Caco-2 (cell line): ENCODE measurements at regions not wholly inside any gene's neighbourhood (a gene's known extent, or its start where the extent isn't known, plus 50 kb on each side); places are given as distances from the start of the nearest gene placed in this dataset.

ENCODE experiments used
- BruUV-seq: library from RNA; stranded (reverse); fragments of 400-500 nt; replicated peaks from 2 replicates; lab custom pipeline; 2021; lab: Mats Ljungman, UMichigan
- CTCF ChIA-PET: fragments of 300-600 bp; sonication (Branson Sonifier 250); formaldehyde crosslinking; loops from one replicate; lab custom pipeline; 2022; ENCODE audit warnings: antibody characterized with exemption; lab: Charles Lee
- POLR2A ChIA-PET: fragments of 300-600 bp; sonication (Branson Sonifier 250); formaldehyde crosslinking; loops from one replicate; lab custom pipeline; 2022; ENCODE audit warnings: antibody characterized with exemption; lab: Charles Lee
- DNase-seq, 2 experiments: peaks; one replicate each; pipeline versions ENCODE4 v3.0.0 to v3.0.0-alpha.2; 2020 to 2022
- H3K27me3 ChIP-seq: replicated peaks from 2 replicates; pipeline ENCODE4 v1.6.0; 2011; ENCODE audit warnings: low read length; ENCODE audit not compliant: control insufficient read depth, insufficient read depth
- H3K36me3 ChIP-seq: 2 replicates; pipeline ENCODE4 v1.5.1; 2011; ENCODE audit warnings: low read length; ENCODE audit not compliant: control insufficient read depth, insufficient read depth
- H3K4me1 ChIP-seq: fragments of 250-450 bp; sonication (Bioruptor Pico); 2 replicates; pipeline ENCODE4 v1.5.1; 2020; ENCODE audit warnings: mild to moderate bottlenecking
- H3K4me3 ChIP-seq: 2 replicates; pipeline ENCODE4 v1.5.1; 2011; ENCODE audit warnings: low read depth, mild to moderate bottlenecking, control low read depth, low read length
- H3K9me3 ChIP-seq: fragments of 250-450 bp; sonication (Bioruptor Pico); 2 replicates; pipeline ENCODE4 v1.5.1; 2020; ENCODE audit warnings: mild to moderate bottlenecking, moderate library complexity
- H3K27ac Mint-ChIP-seq: one replicate; pipeline ENCODE4 v1.8.0; 2022; ENCODE audit warnings: mixed read lengths; ENCODE audit not compliant: unreplicated experiment
- H3K27me3 Mint-ChIP-seq: one replicate; pipeline ENCODE4 v1.8.0; 2022; ENCODE audit warnings: mixed read lengths; ENCODE audit not compliant: insufficient read depth, unreplicated experiment
- H3K36me3 Mint-ChIP-seq: one replicate; pipeline ENCODE4 v1.8.0; 2022; ENCODE audit warnings: mild to moderate bottlenecking, mixed read lengths; ENCODE audit not compliant: insufficient read depth, unreplicated experiment
- H3K4me1 Mint-ChIP-seq: one replicate; pipeline ENCODE4 v1.8.0; 2022; ENCODE audit warnings: low read depth, mixed read lengths; ENCODE audit not compliant: unreplicated experiment
- H3K4me3 Mint-ChIP-seq: one replicate; pipeline ENCODE4 v1.8.0; 2022; ENCODE audit warnings: mild to moderate bottlenecking, moderate library complexity, mixed read lengths; ENCODE audit not compliant: unreplicated experiment
- H3K9me3 Mint-ChIP-seq: one replicate; pipeline ENCODE4 v1.8.0; 2022; ENCODE audit warnings: mixed read lengths; ENCODE audit not compliant: unreplicated experiment
- intact Hi-C: fragments of 100-400 bp; cut with micrococcal nuclease; formaldehyde crosslinking; loops from one replicate; pipeline ENCODE4 v1.10.0; 2022; ENCODE audit not compliant: unreplicated experiment
- TF ChIP-seq, protein P1 (sequence below), 2 experiments: fragments of 200-600 bp in 1 of 2; IDR thresholded peaks; 1 replicate in 1 of 2; 2 replicates in 1 of 2; pipeline versions ENCODE4 v1.5.1 to v1.8.0; 2011 to 2022; ENCODE audit warnings: antibody characterized with exemption in 1 of 2, control low read depth in 1 of 2, inconsistent platforms in 1 of 2, low read depth in 1 of 2, low read length in 1 of 2, mild to moderate bottlenecking in 1 of 2, moderate library complexity in 1 of 2; ENCODE audit not compliant: insufficient read depth in 1 of 2, severe bottlenecking in 1 of 2, unreplicated experiment in 1 of 2

DNA sequence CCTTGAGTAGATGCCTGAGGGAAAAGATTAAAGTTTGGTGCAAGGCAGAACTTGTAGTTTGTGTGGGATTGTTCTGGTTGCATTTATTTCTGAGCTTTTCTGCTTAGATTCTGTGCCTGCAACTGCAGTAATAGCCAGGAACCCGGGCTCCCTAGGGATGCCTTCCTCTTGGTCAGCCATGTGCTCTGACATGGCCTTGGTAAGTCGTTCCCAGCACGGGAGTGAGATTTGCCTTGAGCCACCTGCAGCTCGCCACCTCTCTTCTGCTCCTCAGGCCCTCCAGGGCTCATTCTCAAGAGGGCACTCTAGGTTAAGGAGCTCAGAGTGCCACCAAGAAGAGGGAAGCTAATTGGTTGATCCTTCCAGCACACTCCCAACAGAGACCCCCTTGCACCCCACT is 350.6 kb upstream of the MKI67 start:
- H3K4me1 ChIP-seq = no peaks in the 10 kb centered on the region
- intact Hi-C loops = no loop called here
- H3K27me3 Mint-ChIP-seq = peaks cover 11% of the 10 kb centered on the region
- CTCF ChIA-PET = no interaction called here
- H3K9me3 Mint-ChIP-seq = no peaks in the 10 kb centered on the region
- no peaks in the 10 kb centered on the region for H3K9me3 ChIP-seq
- no TSS peak for BruUV-seq
- H3K36me3 Mint-ChIP-seq = no peaks in the 10 kb centered on the region
- H3K27me3 ChIP-seq = no peaks in the 10 kb centered on the region
- DNase-seq = no peak
- H3K36me3 ChIP-seq = no peaks in the 10 kb centered on the region
- POLR2A ChIA-PET = no interaction called here
- H3K4me3 Mint-ChIP-seq = no peak overlapping the region
- H3K27ac Mint-ChIP-seq = no peak overlapping the region
- TF ChIP-seq, protein P1, sequence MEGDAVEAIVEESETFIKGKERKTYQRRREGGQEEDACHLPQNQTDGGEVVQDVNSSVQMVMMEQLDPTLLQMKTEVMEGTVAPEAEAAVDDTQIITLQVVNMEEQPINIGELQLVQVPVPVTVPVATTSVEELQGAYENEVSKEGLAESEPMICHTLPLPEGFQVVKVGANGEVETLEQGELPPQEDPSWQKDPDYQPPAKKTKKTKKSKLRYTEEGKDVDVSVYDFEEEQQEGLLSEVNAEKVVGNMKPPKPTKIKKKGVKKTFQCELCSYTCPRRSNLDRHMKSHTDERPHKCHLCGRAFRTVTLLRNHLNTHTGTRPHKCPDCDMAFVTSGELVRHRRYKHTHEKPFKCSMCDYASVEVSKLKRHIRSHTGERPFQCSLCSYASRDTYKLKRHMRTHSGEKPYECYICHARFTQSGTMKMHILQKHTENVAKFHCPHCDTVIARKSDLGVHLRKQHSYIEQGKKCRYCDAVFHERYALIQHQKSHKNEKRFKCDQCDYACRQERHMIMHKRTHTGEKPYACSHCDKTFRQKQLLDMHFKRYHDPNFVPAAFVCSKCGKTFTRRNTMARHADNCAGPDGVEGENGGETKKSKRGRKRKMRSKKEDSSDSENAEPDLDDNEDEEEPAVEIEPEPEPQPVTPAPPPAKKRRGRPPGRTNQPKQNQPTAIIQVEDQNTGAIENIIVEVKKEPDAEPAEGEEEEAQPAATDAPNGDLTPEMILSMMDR (IDR thresholded peaks at IDR 0.05; ENCODE audit: insufficient read depth in 1 of 2, low read depth in 1 of 2, low read length in 1 of 2, severe bottlenecking in 1 of 2, unreplicated experiment in 1 of 2) = no peak
- no peaks in the 10 kb centered on the region for H3K4me1 Mint-ChIP-seq
- no peak overlapping the region for H3K4me3 ChIP-seq

DNA sequence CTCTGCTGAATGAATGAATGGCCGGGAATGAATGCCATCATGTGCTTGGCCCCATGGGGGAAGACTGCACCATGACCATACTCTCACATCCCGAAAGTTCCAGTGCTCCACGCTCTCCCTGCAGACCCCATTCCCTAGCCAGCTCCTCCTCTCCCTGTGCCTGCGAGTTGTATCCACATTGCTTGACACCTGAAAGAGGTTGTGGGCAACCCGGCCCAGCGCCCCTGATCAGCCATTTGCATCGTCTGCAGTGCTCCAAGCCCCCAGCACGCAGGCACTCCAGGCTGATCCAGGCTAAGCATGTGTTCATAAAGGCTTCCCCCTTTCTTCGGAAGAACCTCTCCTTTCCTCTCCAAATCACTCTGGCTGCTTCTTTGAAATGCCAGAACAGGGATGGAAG is 354.4 kb upstream of the MKI67 start:
- H3K4me1 ChIP-seq = no peaks in the 10 kb centered on the region
- no peaks in the 10 kb centered on the region for H3K36me3 ChIP-seq
- BruUV-seq = no TSS peak
- no peak for DNase-seq
- TF ChIP-seq, protein P1 (IDR thresholded peaks at IDR 0.05; ENCODE audit: insufficient read depth in 1 of 2, low read depth in 1 of 2, low read length in 1 of 2, severe bottlenecking in 1 of 2, unreplicated experiment in 1 of 2) = no peak
- Mint-ChIP-seq H3K4me1 (no peaks in the 10 kb centered on the region), H3K9me3 (no peaks in the 10 kb centered on the region), H3K27me3 (peaks cover 19% of the 10 kb centered on the region), H3K4me3 (no peak overlapping the region), H3K27ac (no peak overlapping the region), H3K36me3 (no peaks in the 10 kb centered on the region)
- intact Hi-C loops = no loop called here
- ChIA-PET CTCF (no interaction called here), POLR2A (no interaction called here)
- no peaks in the 10 kb centered on the region for H3K9me3 ChIP-seq
- H3K27me3 ChIP-seq = no peaks in the 10 kb centered on the region
- H3K4me3 ChIP-seq = no peak overlapping the region

DNA sequence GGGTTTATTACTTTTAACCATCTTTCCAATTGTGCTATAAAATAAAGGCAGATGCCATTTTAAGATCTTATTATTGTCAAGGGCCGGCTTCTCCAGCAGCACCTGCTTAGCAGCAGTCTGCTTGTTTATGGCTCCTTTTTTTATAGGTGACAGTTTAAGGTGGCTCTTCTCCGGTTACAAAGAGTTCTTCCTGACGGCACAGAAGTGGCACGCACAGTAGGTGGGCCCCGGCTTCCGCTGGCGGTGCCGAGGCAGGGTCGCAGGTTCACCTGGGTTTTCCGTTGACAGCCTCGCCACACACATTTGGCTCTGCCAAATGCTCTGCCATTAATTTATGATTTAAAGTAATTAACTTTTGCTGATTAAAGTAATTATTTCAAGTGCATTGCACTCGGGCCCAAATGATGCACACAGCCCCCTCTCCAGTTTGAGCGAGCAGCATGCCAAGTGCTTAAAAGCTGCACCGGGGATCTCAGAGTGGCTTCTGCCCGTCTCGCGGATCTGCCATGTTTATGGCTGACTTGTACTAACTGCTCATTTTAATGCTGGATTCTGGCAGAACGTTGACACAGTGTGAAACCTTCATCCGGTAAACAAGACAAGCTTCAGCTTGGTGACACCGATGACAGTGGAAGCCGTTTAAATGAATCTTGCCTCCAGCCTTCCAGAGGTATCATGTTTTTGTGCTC is 355.1 kb upstream of the MKI67 start:
- TF ChIP-seq, protein P1 (IDR thresholded peaks at IDR 0.05; ENCODE audit: insufficient read depth in 1 of 2, low read depth in 1 of 2, low read length in 1 of 2, severe bottlenecking in 1 of 2, unreplicated experiment in 1 of 2) = no peak
- Histone ChIP-seq H3K4me1 (no peaks in the 10 kb centered on the region), H3K4me3 (no peak overlapping the region), H3K27me3 (no peaks in the 10 kb centered on the region), H3K9me3 (no peaks in the 10 kb centered on the region), H3K36me3 (no peaks in the 10 kb centered on the region)
- Mint-ChIP-seq H3K27ac (no peak overlapping the region), H3K4me3 (no peak overlapping the region), H3K4me1 (no peaks in the 10 kb centered on the region), H3K36me3 (no peaks in the 10 kb centered on the region), H3K9me3 (no peaks in the 10 kb centered on the region), H3K27me3 (peaks cover 19% of the 10 kb centered on the region)
- intact Hi-C loops = no loop called here
- BruUV-seq = no TSS peak
- DNase-seq = no peak
- POLR2A ChIA-PET = no interaction called here
- CTCF ChIA-PET = no interaction called here
